ENCODE measurements at regions not wholly inside any gene's neighbourhood (a gene's known extent, or its start where the extent isn't known, plus 50 kb on each side); places are given as distances from the start of the nearest gene placed in this dataset.

- H3K36me3 ChIP-seq (replicated peaks) = no peaks in the 10 kb centered on the region
- in situ Hi-C loops (cut with HindIII; ENCODE audit: low pct_ligation_motif_present, low sequenced_read_pairs) = no loop called here
- no peak for DNase-seq
- H3K27ac ChIP-seq = no peak overlapping the region
- no peak overlapping the region for H3K4me3 ChIP-seq (ENCODE audit: low read depth, low read length)
- no peak for TF ChIP-seq CTCF (IDR thresholded peaks at IDR 0.05; ENCODE audit: low read depth, low read length, missing control alignments)
- H3K27me3 ChIP-seq (replicated peaks) = no peaks in the 10 kb centered on the region
Observed at GRCh38 chr21:15274701-15275485, 210.1 kb upstream of the NRIP1 start.

- in situ Hi-C loops (cut with HindIII; ENCODE audit: low pct_ligation_motif_present, low sequenced_read_pairs) = no loop called here
- DNase-seq = no peak
- H3K36me3 ChIP-seq (replicated peaks) = no peaks in the 10 kb centered on the region
- no peak for TF ChIP-seq CTCF (IDR thresholded peaks at IDR 0.05; ENCODE audit: low read depth, low read length, missing control alignments)
- no peak overlapping the region for H3K27ac ChIP-seq
- H3K4me3 ChIP-seq (ENCODE audit: low read depth, low read length) = no peak overlapping the region
- no peaks in the 10 kb centered on the region for H3K27me3 ChIP-seq (replicated peaks)
Observed at GRCh38 chr21:15275615-15276235, 210.9 kb upstream of the NRIP1 start.

GRCh38 chr21:15276243-15276642, 211.4 kb upstream of the NRIP1 start:
- Histone ChIP-seq H3K4me3 (ENCODE audit: low read depth, low read length) (no peak overlapping the region), H3K36me3 (replicated peaks) (no peaks in the 10 kb centered on the region), H3K27me3 (replicated peaks) (no peaks in the 10 kb centered on the region), H3K27ac (no peak overlapping the region)
- in situ Hi-C loops (cut with HindIII; ENCODE audit: low pct_ligation_motif_present, low sequenced_read_pairs) = no loop called here
- TF ChIP-seq CTCF (IDR thresholded peaks at IDR 0.05; ENCODE audit: low read depth, low read length, missing control alignments) = no peak
- no peak for DNase-seq

GRCh38 chr21:15277466-15277865, 212.7 kb upstream of the NRIP1 start:
- no peak for TF ChIP-seq CTCF (IDR thresholded peaks at IDR 0.05; ENCODE audit: low read depth, low read length, missing control alignments)
- Histone ChIP-seq H3K27me3 (replicated peaks) (no peaks in the 10 kb centered on the region), H3K27ac (no peak overlapping the region), H3K36me3 (replicated peaks) (no peaks in the 10 kb centered on the region), H3K4me3 (ENCODE audit: low read depth, low read length) (no peak overlapping the region)
- in situ Hi-C loops (cut with HindIII; ENCODE audit: low pct_ligation_motif_present, low sequenced_read_pairs) = no loop called here
- no peak for DNase-seq

- Histone ChIP-seq H3K4me3 (ENCODE audit: low read depth, low read length) (no peak overlapping the region), H3K27me3 (replicated peaks) (no peaks in the 10 kb centered on the region), H3K27ac (no peak overlapping the region), H3K36me3 (replicated peaks) (no peaks in the 10 kb centered on the region)
- DNase-seq = no peak
- in situ Hi-C loops (cut with HindIII; ENCODE audit: low pct_ligation_motif_present, low sequenced_read_pairs) = no loop called here
- no peak for TF ChIP-seq CTCF (IDR thresholded peaks at IDR 0.05; ENCODE audit: low read depth, low read length, missing control alignments)
Observed at GRCh38 chr21:15278279-15278678, 213.5 kb upstream of the NRIP1 start.

Data from brain microvascular endothelial cell (primary cell).